ENCODE measurements at regions not wholly inside any gene's neighbourhood (a gene's known extent, or its start where the extent isn't known, plus 50 kb on each side); places are given as distances from the start of the nearest gene placed in this dataset.

GRCh38 chr10:83952314-83952713, 187.0 kb upstream of the GHITM start:
- DNase-seq, result no peak

GRCh38 chr10:83953589-83953988, 185.7 kb upstream of the GHITM start:
- Histone ChIP-seq H3K9ac (ENCODE audit: low read length in 3 of 3) (no peak overlapping the region), H3K4me1 (ENCODE audit: control insufficient read depth in 2 of 3, insufficient read depth in 2 of 3, low read depth in 1 of 3, low read length in 3 of 3) (no peaks in the 10 kb centered on the region), H3K9me3 (ENCODE audit: control insufficient read depth in 2 of 3, insufficient read depth in 1 of 3, low read length in 3 of 3) (no peaks in the 10 kb centered on the region), H3K4me3 (ENCODE audit: low read length in 3 of 3) (no peak overlapping the region), H3K36me3 (ENCODE audit: control insufficient read depth in 2 of 3, insufficient read depth in 3 of 3, low read length in 3 of 3) (no peaks in the 10 kb centered on the region), H3K27me3 (ENCODE audit: control insufficient read depth, insufficient read depth, low read length) (no peaks in the 10 kb centered on the region), H3K27ac (ENCODE audit: low read depth in 2 of 2, low read length in 2 of 2) (no peak overlapping the region)
- intact Hi-C loops (cut with DNase I), result no loop called here
- no peak for FAIRE-seq
- DNase-seq, result no peak
- TF ChIP-seq CTCF (IDR thresholded peaks at IDR 0.05; ENCODE audit: borderline replicate concordance, extremely low read depth, insufficient read depth), result no peak

More at GRCh38 chr10:83952314-83952713, 187.0 kb upstream of the GHITM start:
- Histone ChIP-seq H3K36me3 (ENCODE audit: control insufficient read depth in 2 of 3, insufficient read depth in 3 of 3, low read length in 3 of 3) (no peaks in the 10 kb centered on the region), H3K9me3 (ENCODE audit: control insufficient read depth in 2 of 3, insufficient read depth in 1 of 3, low read length in 3 of 3) (no peaks in the 10 kb centered on the region), H3K27me3 (ENCODE audit: control insufficient read depth, insufficient read depth, low read length) (no peaks in the 10 kb centered on the region), H3K4me1 (ENCODE audit: control insufficient read depth in 2 of 3, insufficient read depth in 2 of 3, low read depth in 1 of 3, low read length in 3 of 3) (no peaks in the 10 kb centered on the region), H3K4me3 (ENCODE audit: low read length in 3 of 3) (no peak overlapping the region), H3K27ac (ENCODE audit: low read depth in 2 of 2, low read length in 2 of 2) (no peak overlapping the region), H3K9ac (ENCODE audit: low read length in 3 of 3) (no peak overlapping the region)
- FAIRE-seq, result no peak
- no peak for TF ChIP-seq CTCF (IDR thresholded peaks at IDR 0.05; ENCODE audit: borderline replicate concordance, extremely low read depth, insufficient read depth)
- intact Hi-C loops (cut with DNase I), result no loop called here

GRCh38 chr10:83954193-83954799, 185.0 kb upstream of the GHITM start:
- TF ChIP-seq CTCF (IDR thresholded peaks at IDR 0.05; ENCODE audit: borderline replicate concordance, extremely low read depth, insufficient read depth), result no peak
- intact Hi-C loops (cut with DNase I), result no loop called here
- Histone ChIP-seq H3K4me1 (ENCODE audit: control insufficient read depth in 2 of 3, insufficient read depth in 2 of 3, low read depth in 1 of 3, low read length in 3 of 3) (no peaks in the 10 kb centered on the region), H3K36me3 (ENCODE audit: control insufficient read depth in 2 of 3, insufficient read depth in 3 of 3, low read length in 3 of 3) (no peaks in the 10 kb centered on the region), H3K9me3 (ENCODE audit: control insufficient read depth in 2 of 3, insufficient read depth in 1 of 3, low read length in 3 of 3) (no peaks in the 10 kb centered on the region), H3K27ac (ENCODE audit: low read depth in 2 of 2, low read length in 2 of 2) (no peak overlapping the region), H3K27me3 (ENCODE audit: control insufficient read depth, insufficient read depth, low read length) (no peaks in the 10 kb centered on the region), H3K9ac (ENCODE audit: low read length in 3 of 3) (no peak overlapping the region), H3K4me3 (ENCODE audit: low read length in 3 of 3) (no peak overlapping the region)
- FAIRE-seq, result no peak
- no peak for DNase-seq

GRCh38 chr10:83955406-83955805, 183.9 kb upstream of the GHITM start:
- no peak for TF ChIP-seq CTCF (IDR thresholded peaks at IDR 0.05; ENCODE audit: borderline replicate concordance, extremely low read depth, insufficient read depth)
- FAIRE-seq (no peak), DNase-seq (no peak)
- H3K9ac ChIP-seq (ENCODE audit: low read length in 3 of 3), result no peak overlapping the region
- H3K4me1 ChIP-seq (ENCODE audit: control insufficient read depth in 2 of 3, insufficient read depth in 2 of 3, low read depth in 1 of 3, low read length in 3 of 3), result no peaks in the 10 kb centered on the region
- no peak overlapping the region for H3K27ac ChIP-seq (ENCODE audit: low read depth in 2 of 2, low read length in 2 of 2)
- H3K9me3 ChIP-seq (ENCODE audit: control insufficient read depth in 2 of 3, insufficient read depth in 1 of 3, low read length in 3 of 3), result no peaks in the 10 kb centered on the region
- intact Hi-C loops (cut with DNase I), result no loop called here
- H3K4me3 ChIP-seq (ENCODE audit: low read length in 3 of 3), result no peak overlapping the region
- H3K36me3 ChIP-seq (ENCODE audit: control insufficient read depth in 2 of 3, insufficient read depth in 3 of 3, low read length in 3 of 3), result no peaks in the 10 kb centered on the region
- no peaks in the 10 kb centered on the region for H3K27me3 ChIP-seq (ENCODE audit: control insufficient read depth, insufficient read depth, low read length)
